GM23338 (cell line): ENCODE measurements at regions not wholly inside any gene's neighbourhood (a gene's known extent, or its start where the extent isn't known, plus 50 kb on each side); places are given as distances from the start of the nearest gene placed in this dataset.

Source experiments
- ATAC-seq: fragments of 200-7000 bp; cut with Tn5 transposase; 3 replicates; pipeline ENCODE4 v1.9.1; 2020
- DNase-seq: peaks from one replicate; pipeline ENCODE4 v3.0.0-alpha.2; 2015; ENCODE audit warnings: low spot score
- H2AFZ ChIP-seq: fragments of 200-600 bp; sonication (generic); 2 replicates; pipeline ENCODE4 v1.8.0; 2016; ENCODE audit warnings: antibody characterized with exemption, mild to moderate bottlenecking, moderate library complexity
- H3F3A ChIP-seq: fragments of 200-600 bp; sonication (generic); replicated peaks from 2 replicates; pipeline ENCODE4 v1.8.0; 2017; ENCODE audit warnings: antibody characterized with exemption, mixed run types, low read depth
- H3K27ac ChIP-seq: fragments of 200-600 bp; sonication (generic); 2 replicates; pipeline ENCODE4 v1.6.1; 2016; ENCODE audit warnings: low read depth
- H3K27me3 ChIP-seq: fragments of 200-600 bp; sonication (generic); 2 replicates; pipeline ENCODE4 v1.8.0; 2016; ENCODE audit warnings: mild to moderate bottlenecking, mixed run types, moderate library complexity; ENCODE audit not compliant: insufficient read depth
- H3K36me3 ChIP-seq: fragments of 200-600 bp; sonication (generic); 2 replicates; pipeline ENCODE4 v1.8.0; 2016; ENCODE audit warnings: mild to moderate bottlenecking; ENCODE audit not compliant: insufficient read depth
- H3K4me1 ChIP-seq: fragments of 200-600 bp; sonication (generic); 2 replicates; pipeline ENCODE4 v1.8.0; 2016; ENCODE audit warnings: mild to moderate bottlenecking, moderate library complexity; ENCODE audit not compliant: insufficient read depth
- H3K4me2 ChIP-seq: fragments of 200-600 bp; sonication (generic); 2 replicates; pipeline ENCODE4 v1.7.1; 2017; ENCODE audit warnings: mixed run types
- H3K4me3 ChIP-seq: fragments of 200-600 bp; sonication (generic); 2 replicates; pipeline ENCODE4 v1.6.1; 2016; ENCODE audit warnings: mixed run types
- H3K79me2 ChIP-seq: fragments of 200-600 bp; sonication (generic); replicated peaks from 2 replicates; pipeline ENCODE4 v1.8.0; 2017; ENCODE audit warnings: mild to moderate bottlenecking; ENCODE audit not compliant: insufficient read depth
- H3K9me2 ChIP-seq: fragments of 200-600 bp; sonication (generic); 2 replicates; pipeline ENCODE4 v1.8.0; 2017; ENCODE audit not compliant: insufficient read depth
- H4K20me1 ChIP-seq: fragments of 200-600 bp; sonication (generic); replicated peaks from 2 replicates; pipeline ENCODE4 v1.8.0; 2017; ENCODE audit warnings: mild to moderate bottlenecking; ENCODE audit not compliant: insufficient read depth
- H3K27ac Mint-ChIP-seq: 2 replicates; pipeline ENCODE4 v1.8.0; 2020; ENCODE audit warnings: inconsistent platforms, mild to moderate bottlenecking, moderate library complexity, mixed read lengths
- H3K27me3 Mint-ChIP-seq: 3 replicates; pipeline ENCODE4 v1.8.0; 2022; ENCODE audit warnings: low read depth, mild to moderate bottlenecking, moderate library complexity, mixed read lengths, inconsistent platforms; ENCODE audit not compliant: insufficient read depth, poor library complexity
- H3K36me3 Mint-ChIP-seq: 3 replicates; pipeline ENCODE4 v1.8.0; 2021; ENCODE audit warnings: low read depth, mild to moderate bottlenecking, inconsistent platforms, moderate library complexity, mixed read lengths
- H3K4me1 Mint-ChIP-seq: 3 replicates; pipeline ENCODE4 v1.8.0; 2020; ENCODE audit warnings: mild to moderate bottlenecking, inconsistent platforms, mixed read lengths
- H3K4me3 Mint-ChIP-seq: 3 replicates; pipeline ENCODE4 v1.8.0; 2021; ENCODE audit warnings: moderate library complexity, mild to moderate bottlenecking, inconsistent platforms, mixed read lengths
- H3K9me3 Mint-ChIP-seq: 3 replicates; pipeline ENCODE4 v1.8.0; 2020; ENCODE audit warnings: moderate library complexity, mild to moderate bottlenecking, inconsistent platforms, mixed read lengths
- CREB1 ChIP-seq: fragments of 250-450 bp; sonication (Bioruptor Pico); IDR thresholded peaks from 2 replicates; pipeline ENCODE4 v1.5.0; 2020; ENCODE audit warnings: low read depth, mild to moderate bottlenecking, moderate library complexity
- EZH2 ChIP-seq: fragments of 200-600 bp; sonication (generic); IDR thresholded peaks from one replicate; pipeline ENCODE4 v1.8.0; 2017; ENCODE audit warnings: antibody characterized with exemption, mild to moderate bottlenecking, low read depth; ENCODE audit not compliant: unreplicated experiment
- EZH2phosphoT487 ChIP-seq: fragments of 200-600 bp; sonication (generic); IDR thresholded peaks from one replicate; pipeline ENCODE4 v1.8.1; 2018; ENCODE audit warnings: antibody characterized with exemption; ENCODE audit not compliant: unreplicated experiment
- JUNB ChIP-seq: IDR thresholded peaks from one replicate; pipeline ENCODE4 v1.6.1; 2016; ENCODE audit warnings: antibody characterized with exemption; ENCODE audit not compliant: unreplicated experiment
- NANOG ChIP-seq: IDR thresholded peaks from 2 replicates; pipeline ENCODE4 v1.6.1; 2016; ENCODE audit warnings: antibody characterized with exemption, borderline replicate concordance
- POLR2AphosphoS5 ChIP-seq: IDR thresholded peaks from 2 replicates; pipeline ENCODE4 v1.6.1; 2016; ENCODE audit warnings: antibody characterized with exemption, low read depth
- STAT1 ChIP-seq: IDR thresholded peaks from one replicate; pipeline ENCODE4 v1.6.1; 2016; ENCODE audit warnings: antibody characterized with exemption; ENCODE audit not compliant: unreplicated experiment
- ZNF114 ChIP-seq: fragments of 250-450 bp; sonication (Bioruptor Pico); IDR thresholded peaks from 2 replicates; pipeline ENCODE4 v1.5.0; 2020; ENCODE audit warnings: mild to moderate bottlenecking, moderate library complexity
- ZNF331 ChIP-seq: fragments of 250-450 bp; sonication (Bioruptor Pico); IDR thresholded peaks from 2 replicates; pipeline ENCODE4 v1.5.0; 2020; ENCODE audit warnings: low read depth, mild to moderate bottlenecking, moderate library complexity
- TF ChIP-seq, protein P1 (sequence below): IDR thresholded peaks from 2 replicates; pipeline ENCODE4 v1.6.1; 2016; ENCODE audit warnings: antibody characterized with exemption
- TF ChIP-seq, protein P2 (sequence below), 2 experiments: fragments of 200-600 bp in 1 of 2; sonication (generic) in 1 of 2; conservative IDR thresholded peaks; 2 replicates each; pipeline versions ENCODE4 v1.5.1 to v1.6.1; 2016 to 2017; ENCODE audit warnings: antibody characterized with exemption in 2 of 2, low read depth in 2 of 2, mild to moderate bottlenecking in 2 of 2, moderate library complexity in 1 of 2
- TF ChIP-seq, protein P3 (sequence below): IDR thresholded peaks from one replicate; pipeline ENCODE4 v1.6.1; 2018; ENCODE audit warnings: antibody characterized with exemption; ENCODE audit not compliant: unreplicated experiment
- TF ChIP-seq, protein P4 (sequence below): fragments of 250-450 bp; sonication (Bioruptor Pico); IDR thresholded peaks from 2 replicates; pipeline ENCODE4 v1.5.0; 2020; ENCODE audit warnings: mild to moderate bottlenecking, moderate library complexity

DNA sequence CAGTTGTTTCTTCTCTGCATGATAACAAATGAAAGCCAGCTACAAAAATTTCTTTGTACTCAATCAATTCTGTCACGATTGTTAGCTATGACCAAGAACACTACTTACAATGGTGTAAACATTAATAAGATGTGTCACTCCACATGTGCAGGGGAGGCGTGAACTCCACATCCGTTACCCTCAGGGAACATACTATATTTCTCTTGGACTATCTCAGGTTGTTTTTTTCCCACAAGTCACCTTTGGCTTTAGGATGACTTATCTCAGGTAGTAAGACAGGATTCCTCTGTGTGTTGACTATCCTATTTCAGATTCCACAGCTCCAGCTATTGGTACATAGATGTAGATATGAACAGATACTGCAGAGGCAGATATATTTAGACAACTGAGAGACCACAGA is 423.3 kb upstream of the GRM7 start:
- no peaks in the 10 kb centered on the region for H4K20me1 ChIP-seq
- peaks cover 60% of the 10 kb centered on the region for H3K9me3 Mint-ChIP-seq
- no peak overlapping the region for H3K4me3 Mint-ChIP-seq
- no peak overlapping the region for H3K4me2 ChIP-seq
- no peaks in the 10 kb centered on the region for H3K27me3 Mint-ChIP-seq
- H3K4me1 Mint-ChIP-seq = no peaks in the 10 kb centered on the region; the same call in 2 of the 3 replicates
- no peaks in the 10 kb centered on the region for H3F3A ChIP-seq
- no peak for DNase-seq
- H3K27me3 ChIP-seq = no peaks in the 10 kb centered on the region
- no peaks in the 10 kb centered on the region for H3K79me2 ChIP-seq
- TF ChIP-seq ZNF114 (CRISPR knock-in tag) = no peak
- TF ChIP-seq POLR2AphosphoS5 = no peak
- TF ChIP-seq, protein P1, sequence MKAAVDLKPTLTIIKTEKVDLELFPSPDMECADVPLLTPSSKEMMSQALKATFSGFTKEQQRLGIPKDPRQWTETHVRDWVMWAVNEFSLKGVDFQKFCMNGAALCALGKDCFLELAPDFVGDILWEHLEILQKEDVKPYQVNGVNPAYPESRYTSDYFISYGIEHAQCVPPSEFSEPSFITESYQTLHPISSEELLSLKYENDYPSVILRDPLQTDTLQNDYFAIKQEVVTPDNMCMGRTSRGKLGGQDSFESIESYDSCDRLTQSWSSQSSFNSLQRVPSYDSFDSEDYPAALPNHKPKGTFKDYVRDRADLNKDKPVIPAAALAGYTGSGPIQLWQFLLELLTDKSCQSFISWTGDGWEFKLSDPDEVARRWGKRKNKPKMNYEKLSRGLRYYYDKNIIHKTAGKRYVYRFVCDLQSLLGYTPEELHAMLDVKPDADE = no peak
- no peak for TF ChIP-seq STAT1
- TF ChIP-seq JUNB = no peak
- no peak for TF ChIP-seq NANOG
- TF ChIP-seq, protein P2, sequence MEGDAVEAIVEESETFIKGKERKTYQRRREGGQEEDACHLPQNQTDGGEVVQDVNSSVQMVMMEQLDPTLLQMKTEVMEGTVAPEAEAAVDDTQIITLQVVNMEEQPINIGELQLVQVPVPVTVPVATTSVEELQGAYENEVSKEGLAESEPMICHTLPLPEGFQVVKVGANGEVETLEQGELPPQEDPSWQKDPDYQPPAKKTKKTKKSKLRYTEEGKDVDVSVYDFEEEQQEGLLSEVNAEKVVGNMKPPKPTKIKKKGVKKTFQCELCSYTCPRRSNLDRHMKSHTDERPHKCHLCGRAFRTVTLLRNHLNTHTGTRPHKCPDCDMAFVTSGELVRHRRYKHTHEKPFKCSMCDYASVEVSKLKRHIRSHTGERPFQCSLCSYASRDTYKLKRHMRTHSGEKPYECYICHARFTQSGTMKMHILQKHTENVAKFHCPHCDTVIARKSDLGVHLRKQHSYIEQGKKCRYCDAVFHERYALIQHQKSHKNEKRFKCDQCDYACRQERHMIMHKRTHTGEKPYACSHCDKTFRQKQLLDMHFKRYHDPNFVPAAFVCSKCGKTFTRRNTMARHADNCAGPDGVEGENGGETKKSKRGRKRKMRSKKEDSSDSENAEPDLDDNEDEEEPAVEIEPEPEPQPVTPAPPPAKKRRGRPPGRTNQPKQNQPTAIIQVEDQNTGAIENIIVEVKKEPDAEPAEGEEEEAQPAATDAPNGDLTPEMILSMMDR (conservative IDR thresholded peaks at IDR 0.05; ENCODE audit: low read depth in 2 of 2) = no peak
- no peak for TF ChIP-seq EZH2
- TF ChIP-seq CREB1 (CRISPR knock-in tag) = no peak
- no peak for TF ChIP-seq EZH2phosphoT487
- no peak for TF ChIP-seq ZNF331 (CRISPR knock-in tag)
- TF ChIP-seq, protein P3, sequence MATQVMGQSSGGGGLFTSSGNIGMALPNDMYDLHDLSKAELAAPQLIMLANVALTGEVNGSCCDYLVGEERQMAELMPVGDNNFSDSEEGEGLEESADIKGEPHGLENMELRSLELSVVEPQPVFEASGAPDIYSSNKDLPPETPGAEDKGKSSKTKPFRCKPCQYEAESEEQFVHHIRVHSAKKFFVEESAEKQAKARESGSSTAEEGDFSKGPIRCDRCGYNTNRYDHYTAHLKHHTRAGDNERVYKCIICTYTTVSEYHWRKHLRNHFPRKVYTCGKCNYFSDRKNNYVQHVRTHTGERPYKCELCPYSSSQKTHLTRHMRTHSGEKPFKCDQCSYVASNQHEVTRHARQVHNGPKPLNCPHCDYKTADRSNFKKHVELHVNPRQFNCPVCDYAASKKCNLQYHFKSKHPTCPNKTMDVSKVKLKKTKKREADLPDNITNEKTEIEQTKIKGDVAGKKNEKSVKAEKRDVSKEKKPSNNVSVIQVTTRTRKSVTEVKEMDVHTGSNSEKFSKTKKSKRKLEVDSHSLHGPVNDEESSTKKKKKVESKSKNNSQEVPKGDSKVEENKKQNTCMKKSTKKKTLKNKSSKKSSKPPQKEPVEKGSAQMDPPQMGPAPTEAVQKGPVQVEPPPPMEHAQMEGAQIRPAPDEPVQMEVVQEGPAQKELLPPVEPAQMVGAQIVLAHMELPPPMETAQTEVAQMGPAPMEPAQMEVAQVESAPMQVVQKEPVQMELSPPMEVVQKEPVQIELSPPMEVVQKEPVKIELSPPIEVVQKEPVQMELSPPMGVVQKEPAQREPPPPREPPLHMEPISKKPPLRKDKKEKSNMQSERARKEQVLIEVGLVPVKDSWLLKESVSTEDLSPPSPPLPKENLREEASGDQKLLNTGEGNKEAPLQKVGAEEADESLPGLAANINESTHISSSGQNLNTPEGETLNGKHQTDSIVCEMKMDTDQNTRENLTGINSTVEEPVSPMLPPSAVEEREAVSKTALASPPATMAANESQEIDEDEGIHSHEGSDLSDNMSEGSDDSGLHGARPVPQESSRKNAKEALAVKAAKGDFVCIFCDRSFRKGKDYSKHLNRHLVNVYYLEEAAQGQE = no peak
- TF ChIP-seq, protein P4, sequence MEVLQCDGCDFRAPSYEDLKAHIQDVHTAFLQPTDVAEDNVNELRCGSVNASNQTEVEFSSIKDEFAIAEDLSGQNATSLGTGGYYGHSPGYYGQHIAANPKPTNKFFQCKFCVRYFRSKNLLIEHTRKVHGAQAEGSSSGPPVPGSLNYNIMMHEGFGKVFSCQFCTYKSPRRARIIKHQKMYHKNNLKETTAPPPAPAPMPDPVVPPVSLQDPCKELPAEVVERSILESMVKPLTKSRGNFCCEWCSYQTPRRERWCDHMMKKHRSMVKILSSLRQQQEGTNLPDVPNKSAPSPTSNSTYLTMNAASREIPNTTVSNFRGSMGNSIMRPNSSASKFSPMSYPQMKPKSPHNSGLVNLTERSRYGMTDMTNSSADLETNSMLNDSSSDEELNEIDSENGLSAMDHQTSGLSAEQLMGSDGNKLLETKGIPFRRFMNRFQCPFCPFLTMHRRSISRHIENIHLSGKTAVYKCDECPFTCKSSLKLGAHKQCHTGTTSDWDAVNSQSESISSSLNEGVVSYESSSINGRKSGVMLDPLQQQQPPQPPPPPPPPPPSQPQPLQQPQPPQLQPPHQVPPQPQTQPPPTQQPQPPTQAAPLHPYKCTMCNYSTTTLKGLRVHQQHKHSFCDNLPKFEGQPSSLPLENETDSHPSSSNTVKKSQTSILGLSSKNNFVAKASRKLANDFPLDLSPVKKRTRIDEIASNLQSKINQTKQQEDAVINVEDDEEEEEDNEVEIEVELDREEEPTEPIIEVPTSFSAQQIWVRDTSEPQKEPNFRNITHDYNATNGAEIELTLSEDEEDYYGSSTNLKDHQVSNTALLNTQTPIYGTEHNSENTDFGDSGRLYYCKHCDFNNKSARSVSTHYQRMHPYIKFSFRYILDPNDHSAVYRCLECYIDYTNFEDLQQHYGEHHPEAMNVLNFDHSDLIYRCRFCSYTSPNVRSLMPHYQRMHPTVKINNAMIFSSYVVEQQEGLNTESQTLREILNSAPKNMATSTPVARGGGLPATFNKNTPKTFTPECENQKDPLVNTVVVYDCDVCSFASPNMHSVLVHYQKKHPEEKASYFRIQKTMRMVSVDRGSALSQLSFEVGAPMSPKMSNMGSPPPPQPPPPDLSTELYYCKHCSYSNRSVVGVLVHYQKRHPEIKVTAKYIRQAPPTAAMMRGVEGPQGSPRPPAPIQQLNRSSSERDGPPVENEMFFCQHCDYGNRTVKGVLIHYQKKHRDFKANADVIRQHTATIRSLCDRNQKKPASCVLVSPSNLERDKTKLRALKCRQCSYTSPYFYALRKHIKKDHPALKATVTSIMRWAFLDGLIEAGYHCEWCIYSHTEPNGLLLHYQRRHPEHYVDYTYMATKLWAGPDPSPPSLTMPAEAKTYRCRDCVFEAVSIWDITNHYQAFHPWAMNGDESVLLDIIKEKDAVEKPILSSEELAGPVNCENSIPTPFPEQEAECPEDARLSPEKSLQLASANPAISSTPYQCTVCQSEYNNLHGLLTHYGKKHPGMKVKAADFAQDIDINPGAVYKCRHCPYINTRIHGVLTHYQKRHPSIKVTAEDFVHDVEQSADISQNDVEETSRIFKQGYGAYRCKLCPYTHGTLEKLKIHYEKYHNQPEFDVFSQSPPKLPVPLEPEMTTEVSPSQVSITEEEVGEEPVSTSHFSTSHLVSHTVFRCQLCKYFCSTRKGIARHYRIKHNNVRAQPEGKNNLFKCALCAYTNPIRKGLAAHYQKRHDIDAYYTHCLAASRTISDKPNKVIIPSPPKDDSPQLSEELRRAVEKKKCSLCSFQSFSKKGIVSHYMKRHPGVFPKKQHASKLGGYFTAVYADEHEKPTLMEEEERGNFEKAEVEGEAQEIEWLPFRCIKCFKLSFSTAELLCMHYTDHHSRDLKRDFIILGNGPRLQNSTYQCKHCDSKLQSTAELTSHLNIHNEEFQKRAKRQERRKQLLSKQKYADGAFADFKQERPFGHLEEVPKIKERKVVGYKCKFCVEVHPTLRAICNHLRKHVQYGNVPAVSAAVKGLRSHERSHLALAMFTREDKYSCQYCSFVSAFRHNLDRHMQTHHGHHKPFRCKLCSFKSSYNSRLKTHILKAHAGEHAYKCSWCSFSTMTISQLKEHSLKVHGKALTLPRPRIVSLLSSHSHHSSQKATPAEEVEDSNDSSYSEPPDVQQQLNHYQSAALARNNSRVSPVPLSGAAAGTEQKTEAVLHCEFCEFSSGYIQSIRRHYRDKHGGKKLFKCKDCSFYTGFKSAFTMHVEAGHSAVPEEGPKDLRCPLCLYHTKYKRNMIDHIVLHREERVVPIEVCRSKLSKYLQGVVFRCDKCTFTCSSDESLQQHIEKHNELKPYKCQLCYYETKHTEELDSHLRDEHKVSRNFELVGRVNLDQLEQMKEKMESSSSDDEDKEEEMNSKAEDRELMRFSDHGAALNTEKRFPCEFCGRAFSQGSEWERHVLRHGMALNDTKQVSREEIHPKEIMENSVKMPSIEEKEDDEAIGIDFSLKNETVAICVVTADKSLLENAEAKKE (CRISPR knock-in tag) = no peak
- ATAC-seq = no peak
- no peak overlapping the region for H3K4me3 ChIP-seq
- H3K27ac Mint-ChIP-seq = no peak overlapping the region
- H3K9me2 ChIP-seq = no peaks in the 10 kb centered on the region
- H3K36me3 ChIP-seq = peaks cover 5% of the 10 kb centered on the region; the same call in 1 of the 2 replicates
- H3K4me1 ChIP-seq = no peaks in the 10 kb centered on the region
- no peak overlapping the region for H3K27ac ChIP-seq
- no peaks in the 10 kb centered on the region for H3K36me3 Mint-ChIP-seq
- no peak overlapping the region for H2AFZ ChIP-seq
